LNCaP clone FGC (cell line): ENCODE measurements at regions not wholly inside any gene's neighbourhood (a gene's known extent, or its start where the extent isn't known, plus 50 kb on each side); places are given as distances from the start of the nearest gene placed in this dataset.

Experiments used
- DNase-seq: peaks from one replicate; pipeline ENCODE4 v3.0.0-alpha.2; 2011; ENCODE audit warnings: low read depth
- H3K4me3 ChIP-seq: 2 replicates; pipeline ENCODE4 v1.5.1; 2011; ENCODE audit warnings: mild to moderate bottlenecking, low read depth, low read length, control low read depth
- TF ChIP-seq, protein P1 (sequence below): IDR thresholded peaks from 2 replicates; pipeline ENCODE4 v1.5.1; 2012; ENCODE audit warnings: mild to moderate bottlenecking; ENCODE audit not compliant: control insufficient read depth, insufficient read depth; ENCODE audit errors: extremely low read depth

DNA sequence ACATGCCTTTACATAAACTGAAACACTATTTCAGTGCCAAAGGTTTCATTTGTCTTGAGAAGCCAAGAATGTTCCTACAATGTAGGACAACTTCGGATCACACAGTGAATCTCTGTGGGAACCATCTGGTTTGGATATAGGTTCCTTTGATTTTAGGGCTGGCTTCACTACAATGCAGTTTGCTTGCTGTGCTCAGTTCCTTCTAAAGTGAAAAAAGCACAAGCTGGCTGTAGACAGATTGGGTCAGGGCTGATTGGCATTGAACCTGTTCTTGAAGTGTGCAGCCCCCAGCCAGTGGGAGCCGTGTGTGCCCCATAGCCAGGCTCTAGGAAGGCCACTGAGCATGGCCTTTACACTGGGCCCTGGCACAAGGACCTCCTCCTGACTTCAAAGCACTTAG lies 167.9 kb upstream of the HNRNPA3 start:
- H3K4me3 ChIP-seq = no peak overlapping the region
- no peak for DNase-seq
- TF ChIP-seq, protein P1, sequence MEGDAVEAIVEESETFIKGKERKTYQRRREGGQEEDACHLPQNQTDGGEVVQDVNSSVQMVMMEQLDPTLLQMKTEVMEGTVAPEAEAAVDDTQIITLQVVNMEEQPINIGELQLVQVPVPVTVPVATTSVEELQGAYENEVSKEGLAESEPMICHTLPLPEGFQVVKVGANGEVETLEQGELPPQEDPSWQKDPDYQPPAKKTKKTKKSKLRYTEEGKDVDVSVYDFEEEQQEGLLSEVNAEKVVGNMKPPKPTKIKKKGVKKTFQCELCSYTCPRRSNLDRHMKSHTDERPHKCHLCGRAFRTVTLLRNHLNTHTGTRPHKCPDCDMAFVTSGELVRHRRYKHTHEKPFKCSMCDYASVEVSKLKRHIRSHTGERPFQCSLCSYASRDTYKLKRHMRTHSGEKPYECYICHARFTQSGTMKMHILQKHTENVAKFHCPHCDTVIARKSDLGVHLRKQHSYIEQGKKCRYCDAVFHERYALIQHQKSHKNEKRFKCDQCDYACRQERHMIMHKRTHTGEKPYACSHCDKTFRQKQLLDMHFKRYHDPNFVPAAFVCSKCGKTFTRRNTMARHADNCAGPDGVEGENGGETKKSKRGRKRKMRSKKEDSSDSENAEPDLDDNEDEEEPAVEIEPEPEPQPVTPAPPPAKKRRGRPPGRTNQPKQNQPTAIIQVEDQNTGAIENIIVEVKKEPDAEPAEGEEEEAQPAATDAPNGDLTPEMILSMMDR = no peak

DNA sequence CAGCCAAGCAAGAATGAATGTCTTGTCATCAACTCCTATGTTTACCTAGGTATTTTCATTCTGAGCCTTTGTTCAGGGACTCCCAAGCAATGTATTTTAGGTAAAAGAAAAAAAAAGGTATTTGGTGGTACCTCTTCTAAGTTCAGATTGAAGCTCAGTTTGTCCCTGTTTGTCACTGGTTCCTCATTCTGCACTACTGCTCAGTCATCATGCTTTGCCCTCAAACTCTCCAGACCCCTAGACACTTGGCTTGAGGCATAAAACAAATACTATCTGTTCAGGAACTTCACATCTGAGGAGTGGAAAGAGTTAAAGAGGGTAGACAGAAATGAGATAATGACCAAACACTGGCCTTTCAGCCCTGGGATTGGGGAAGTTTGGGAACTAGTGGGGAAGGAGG lies 163.6 kb upstream of the HNRNPA3 start:
- TF ChIP-seq, protein P1 = no peak
- H3K4me3 ChIP-seq = no peak overlapping the region
- no peak for DNase-seq

DNA sequence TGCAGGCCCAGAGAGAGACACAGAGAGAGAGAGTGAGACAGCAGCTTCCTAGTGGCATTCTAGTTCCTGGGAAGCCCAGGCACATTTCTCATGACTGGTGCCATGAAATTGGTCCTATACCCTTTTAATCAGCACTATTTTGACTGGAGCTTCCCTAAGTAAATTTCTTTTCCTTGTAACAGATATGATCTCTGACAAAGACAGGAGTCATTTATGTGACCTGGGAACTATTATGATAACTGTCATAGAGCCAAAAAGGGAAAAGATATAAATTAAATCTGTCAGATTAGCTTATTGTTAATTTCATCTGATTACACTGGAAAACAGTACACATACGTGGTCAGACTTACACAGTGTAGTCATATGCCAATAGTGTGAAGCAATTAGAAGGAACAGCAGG lies 161.3 kb upstream of the HNRNPA3 start:
- no peak for DNase-seq
- H3K4me3 ChIP-seq = no peak overlapping the region
- TF ChIP-seq, protein P1 = no peak

DNA sequence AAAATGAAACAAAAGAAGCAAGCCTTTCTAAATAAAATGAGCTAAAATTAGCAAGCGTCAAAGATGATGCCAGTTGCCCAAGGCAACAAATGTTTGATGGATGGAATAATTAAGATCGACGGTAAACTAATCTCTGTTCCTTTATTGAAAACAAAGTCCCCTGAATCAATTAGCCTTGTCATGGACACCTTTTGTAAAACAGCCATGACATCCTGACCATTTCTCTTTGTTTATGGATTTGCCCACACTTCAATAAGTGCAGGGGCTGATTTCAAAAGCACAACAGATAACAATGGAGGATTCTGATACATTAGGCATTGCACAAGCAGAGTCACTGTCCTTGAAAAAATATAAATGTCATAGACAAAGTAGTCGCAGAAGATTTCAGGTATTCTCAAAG lies 160.1 kb upstream of the HNRNPA3 start:
- TF ChIP-seq, protein P1 = no peak
- DNase-seq = no peak
- no peak overlapping the region for H3K4me3 ChIP-seq

DNA sequence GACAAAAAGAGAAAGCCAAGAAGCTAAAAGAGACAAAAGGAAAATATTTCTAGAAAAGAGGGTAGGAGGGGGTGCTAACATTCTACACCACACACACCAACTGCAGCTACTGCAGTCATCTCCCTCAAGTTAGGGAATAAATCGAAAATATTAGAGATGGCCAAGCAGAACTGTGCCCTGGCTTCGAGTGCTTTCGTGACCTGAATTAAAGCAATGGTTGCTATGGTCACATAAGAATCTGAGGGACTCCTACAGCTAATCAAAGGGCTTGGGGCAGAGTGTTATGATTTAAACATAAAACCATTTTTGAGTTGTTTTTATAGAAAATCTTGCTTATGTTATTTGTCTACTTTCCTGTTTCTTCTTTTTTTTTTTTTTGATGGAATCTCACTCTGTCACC lies 159.6 kb upstream of the HNRNPA3 start:
- no peak overlapping the region for H3K4me3 ChIP-seq
- no peak for DNase-seq
- TF ChIP-seq, protein P1 = no peak

DNA sequence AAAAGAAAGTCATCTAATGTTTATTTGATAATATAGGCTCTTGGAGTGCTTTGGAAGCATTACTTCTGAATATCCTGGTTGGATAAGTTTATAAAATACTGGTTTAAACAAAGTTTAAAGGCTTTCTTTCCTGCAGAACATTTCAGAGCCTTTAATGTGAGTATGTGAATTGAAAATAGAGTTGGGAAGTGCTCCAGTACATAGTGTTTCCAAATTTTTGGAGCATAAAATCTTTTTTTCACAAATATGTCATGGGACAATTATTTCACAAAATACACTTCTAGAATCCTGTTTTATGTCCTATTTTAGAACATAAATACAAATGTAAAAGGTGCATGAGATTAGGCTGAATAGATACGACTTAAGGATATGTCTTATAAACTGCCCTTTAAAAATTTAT lies 158.9 kb upstream of the HNRNPA3 start:
- TF ChIP-seq, protein P1 = no peak
- no peak overlapping the region for H3K4me3 ChIP-seq
- no peak for DNase-seq

DNA sequence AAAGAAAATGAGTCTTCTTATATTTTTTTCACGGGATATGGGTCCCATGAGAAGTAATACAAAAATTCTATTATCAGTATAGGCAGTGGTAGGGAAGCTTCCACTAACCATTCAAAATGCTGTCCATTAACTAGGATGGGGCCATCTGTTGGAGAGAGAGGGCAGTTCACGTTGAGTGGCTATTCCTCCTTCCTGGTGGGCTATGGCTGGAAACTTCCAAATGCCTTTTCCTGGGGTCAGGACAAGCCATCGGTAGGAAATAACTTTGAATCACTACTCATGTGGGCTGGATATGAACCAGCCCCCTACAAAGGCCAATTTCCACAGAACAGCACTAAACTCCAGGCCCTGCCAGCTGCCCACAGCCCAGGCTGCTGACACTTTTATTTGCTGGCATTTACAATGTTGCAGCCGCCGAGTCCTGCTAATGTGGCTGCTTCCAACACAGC lies 156.1 kb upstream of the HNRNPA3 start:
- TF ChIP-seq, protein P1 = no peak
- H3K4me3 ChIP-seq = no peak overlapping the region
- DNase-seq = no peak
